ENCODE measurements at regions not wholly inside any gene's neighbourhood (a gene's known extent, or its start where the extent isn't known, plus 50 kb on each side); places are given as distances from the start of the nearest gene placed in this dataset.
"Not testable (repeated sequence)": the region's sequence is repeated elsewhere in the genome, so short reads cannot be mapped to it uniquely, and the experiment has no call there.

DNA sequence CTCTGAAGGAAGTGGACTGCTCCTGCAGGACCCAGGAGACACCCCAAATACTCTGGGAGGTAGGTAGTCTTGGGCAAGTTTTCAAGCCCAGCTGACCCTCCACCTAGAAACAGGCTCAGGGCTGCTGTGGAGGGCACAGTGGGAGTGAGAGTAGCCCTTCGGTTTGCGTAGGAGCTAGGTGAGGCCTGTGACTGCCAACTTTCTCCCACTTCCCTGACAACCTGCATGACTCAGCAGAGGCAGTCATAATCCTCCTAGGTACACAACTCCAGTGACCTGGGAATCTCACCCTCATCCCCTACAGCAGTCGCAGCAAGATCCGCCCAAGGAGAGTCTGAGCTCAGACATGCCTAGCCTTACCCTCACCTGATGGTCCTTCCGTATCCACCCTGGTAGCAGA, 439.1 kb downstream of the CNTNAP4 start:
- intact Hi-C loops (cut with micrococcal nuclease) = not testable (repeated sequence)

DNA sequence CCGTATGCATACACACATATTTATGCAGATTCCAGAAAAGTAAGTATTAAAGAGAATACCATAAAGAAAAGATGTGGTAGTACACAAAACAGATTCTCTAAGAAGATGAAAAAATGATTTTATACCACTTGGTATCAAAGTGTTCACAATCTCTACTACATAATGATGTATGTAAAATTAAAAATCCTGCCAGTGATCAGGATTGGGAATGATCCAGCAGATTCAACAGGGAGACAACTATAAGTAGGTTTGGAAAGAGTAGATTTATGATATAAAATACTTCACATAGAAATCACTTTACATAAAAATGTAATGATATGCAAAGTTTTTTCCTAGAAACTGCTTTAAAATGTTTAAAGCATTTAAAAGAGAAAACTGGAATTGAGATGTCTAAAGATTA, 447.0 kb downstream of the CNTNAP4 start:
- intact Hi-C loops (cut with micrococcal nuclease) = no loop called here

DNA sequence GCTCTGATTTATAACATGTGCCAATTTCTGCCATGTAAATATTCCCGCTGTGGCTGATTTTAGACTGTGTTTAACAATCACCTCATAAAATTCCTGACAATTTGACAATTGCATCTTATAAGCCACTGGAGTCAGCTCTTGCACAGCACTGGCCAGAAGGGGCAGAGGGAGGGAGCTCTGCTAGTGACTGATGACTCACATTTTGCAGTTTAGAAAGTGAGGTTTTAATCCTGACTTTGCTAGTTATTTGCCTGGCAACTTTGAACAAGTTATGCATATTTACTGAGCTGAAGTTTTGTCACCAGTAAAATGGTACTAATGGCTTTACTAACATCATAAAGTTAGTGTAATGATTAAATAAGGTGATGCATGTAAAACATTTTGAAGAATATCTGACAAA, 452.3 kb downstream of the CNTNAP4 start:
- intact Hi-C loops (cut with micrococcal nuclease) = no loop called here

GRCh38 chr16:76732894-76733293, 455.7 kb downstream of the CNTNAP4 start:
- intact Hi-C loops (cut with micrococcal nuclease) = no loop called here

DNA sequence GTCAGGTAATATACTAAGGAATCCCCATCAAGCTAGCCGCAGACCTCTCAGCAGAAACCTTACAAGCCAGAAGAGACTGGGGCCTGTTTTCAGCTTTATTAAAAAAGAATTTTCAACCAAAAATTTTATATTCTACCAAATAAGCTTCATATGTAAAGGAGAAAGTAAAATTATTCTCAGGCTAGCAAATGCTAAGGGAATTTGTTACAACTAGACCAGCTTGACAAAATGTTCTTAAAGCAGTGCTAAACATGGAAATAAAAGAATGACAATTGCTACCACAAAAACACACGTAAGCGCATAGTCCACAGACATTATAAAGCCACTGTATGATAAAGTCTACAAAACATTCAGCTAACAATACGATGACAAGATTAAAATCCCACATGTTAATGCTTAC, 449.4 kb upstream of the MON1B start:
- intact Hi-C loops (cut with micrococcal nuclease) = no loop called here

GRCh38 chr16:76748461-76749348, 442.3 kb upstream of the MON1B start:
- intact Hi-C loops (cut with micrococcal nuclease) = no loop called here

DNA sequence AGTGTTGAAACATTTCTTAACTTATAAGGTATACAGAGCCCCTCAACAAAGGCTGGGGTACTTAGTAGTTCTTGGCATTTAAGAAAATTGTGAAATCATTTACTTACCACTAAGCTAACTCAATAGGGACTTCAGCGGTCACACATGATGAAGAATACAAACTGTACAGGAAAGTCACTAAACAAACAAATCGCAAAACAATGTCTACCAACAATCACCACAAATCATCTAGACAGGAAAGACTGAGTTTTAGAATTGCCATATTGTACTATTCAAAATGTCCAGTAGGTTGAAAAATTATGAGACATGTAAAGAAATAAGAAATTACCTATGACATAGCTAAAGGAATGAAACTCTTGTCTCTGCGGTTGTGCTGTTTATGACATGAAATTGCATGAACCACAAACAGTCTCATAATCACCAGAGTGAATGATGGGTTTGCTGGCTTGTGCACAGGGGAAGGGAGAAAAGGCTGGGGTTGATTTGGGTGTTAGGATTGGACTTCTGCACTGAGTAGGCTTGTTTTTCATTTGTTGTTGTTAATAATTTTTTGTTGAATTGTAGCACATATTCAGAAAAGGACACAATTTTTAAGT, 441.1 kb upstream of the MON1B start:
- intact Hi-C loops (cut with micrococcal nuclease) = no loop called here

GRCh38 chr16:76755496-76755895, 435.5 kb upstream of the MON1B start:
- intact Hi-C loops (cut with micrococcal nuclease) = no loop called here

- intact Hi-C loops (cut with micrococcal nuclease) = no loop called here
These were observed 434.6 kb upstream of the MON1B start for GRCh38 chr16:76756423-76756822.

DNA sequence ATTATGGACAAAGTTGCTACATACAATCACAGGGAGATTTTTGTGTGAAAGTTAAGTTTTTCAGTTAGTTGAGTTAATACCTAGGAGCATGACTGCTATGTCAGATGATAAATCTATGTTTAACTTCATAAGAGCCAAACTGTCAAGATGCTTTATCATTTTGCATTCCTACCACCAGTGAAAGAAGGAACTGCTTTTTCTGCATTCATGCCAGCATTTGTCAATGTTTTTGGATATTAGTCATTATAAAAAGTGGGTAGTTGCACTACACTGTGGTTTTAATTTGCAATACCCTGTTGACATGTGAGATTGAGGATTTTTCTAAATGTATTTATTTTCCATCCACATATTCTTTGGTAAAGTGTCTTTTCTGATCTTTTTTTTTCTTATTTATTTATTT, 434.0 kb upstream of the MON1B start:
- intact Hi-C loops (cut with micrococcal nuclease) = no loop called here

GRCh38 chr16:76766538-76766937, 424.5 kb upstream of the MON1B start:
- intact Hi-C loops (cut with micrococcal nuclease) = loop anchor here (10.0 kb wide), 1 partner anchor 72 kb away; no protein-coding TSS in a partner anchor

DNA sequence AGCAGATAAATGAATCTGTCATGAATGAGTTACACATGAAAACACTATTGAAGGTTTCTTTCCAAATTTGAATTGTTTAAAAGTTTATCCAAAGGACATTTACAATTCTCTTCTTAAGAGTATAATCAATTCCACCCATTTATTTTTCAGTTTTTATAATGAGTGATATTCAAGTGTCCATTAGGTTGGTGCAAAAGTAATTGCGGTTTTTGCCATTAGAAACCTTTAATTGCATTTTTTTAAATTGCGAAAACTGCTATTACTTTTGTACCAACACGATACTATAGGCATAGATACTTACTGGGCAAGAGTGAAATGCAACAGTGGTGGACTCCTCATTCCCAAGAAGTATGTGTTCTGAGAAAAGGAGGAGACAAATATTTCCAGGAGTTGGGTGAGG, 422.7 kb upstream of the MON1B start:
- intact Hi-C loops (cut with micrococcal nuclease) = loop anchor here (10.0 kb wide), 1 partner anchor 74 kb away; no protein-coding TSS in a partner anchor

- intact Hi-C loops (cut with micrococcal nuclease) = loop anchor here (10.0 kb wide), 1 partner anchor 74 kb away; no protein-coding TSS in a partner anchor
These were observed 422.0 kb upstream of the MON1B start for GRCh38 chr16:76768948-76769347.

- intact Hi-C loops (cut with micrococcal nuclease) = no loop called here
These were observed 419.8 kb upstream of the MON1B start for GRCh38 chr16:76771216-76771615.

DNA sequence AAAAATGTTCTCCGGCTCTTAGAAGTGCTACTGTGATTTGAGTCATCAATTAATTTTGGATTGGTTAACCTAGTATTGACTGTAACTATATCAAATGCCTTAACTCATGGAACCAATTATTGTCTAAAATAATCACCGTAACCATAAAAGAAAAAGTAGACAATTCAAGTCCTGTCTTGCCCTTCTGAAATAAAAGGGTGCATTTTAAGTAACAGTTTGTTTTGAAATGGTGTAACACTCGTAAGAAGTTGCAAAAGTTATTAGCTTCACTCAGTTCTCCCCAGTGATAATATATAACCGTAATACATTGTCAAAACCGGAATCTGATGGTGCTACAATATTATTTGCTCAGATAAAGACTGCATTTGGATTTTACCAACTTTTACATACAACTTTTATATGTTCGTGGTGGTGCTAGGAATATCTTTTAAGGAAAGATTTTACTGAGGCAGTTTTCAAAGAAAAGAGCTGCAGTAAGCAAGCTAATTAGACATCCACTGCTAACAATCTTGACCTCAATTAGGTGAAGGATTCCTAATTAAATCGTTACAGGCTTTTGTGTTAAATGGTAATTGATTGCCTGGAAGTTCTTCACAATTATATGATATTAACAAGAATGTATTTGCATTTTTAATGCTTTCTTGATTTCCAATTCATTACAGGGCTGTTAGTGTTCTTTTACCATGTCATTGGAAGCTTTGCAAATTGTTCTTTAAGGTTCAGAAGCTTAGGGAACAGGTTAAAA, 413.1 kb upstream of the MON1B start:
- intact Hi-C loops (cut with micrococcal nuclease) = no loop called here

DNA sequence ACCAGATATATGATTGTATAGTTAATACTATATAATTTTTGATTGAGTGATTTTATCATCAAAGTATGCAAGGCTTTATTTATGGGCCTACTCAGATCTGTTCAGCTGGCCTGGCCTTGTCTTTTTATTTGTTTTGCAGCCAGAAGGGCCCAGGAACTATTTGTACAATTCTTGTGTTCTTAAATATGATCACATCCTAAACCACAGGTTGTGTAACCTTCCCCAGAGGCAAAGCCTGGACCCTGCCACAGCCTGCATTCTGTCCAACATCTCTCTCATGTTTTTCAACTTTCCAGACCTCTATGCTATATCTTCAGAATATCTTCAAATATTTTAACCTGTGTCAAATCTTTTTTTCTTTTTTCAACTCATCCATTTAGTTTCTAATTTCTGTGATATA, 410.4 kb upstream of the MON1B start:
- intact Hi-C loops (cut with micrococcal nuclease) = no loop called here

- intact Hi-C loops (cut with micrococcal nuclease) = no loop called here
These were observed 406.5 kb upstream of the MON1B start for GRCh38 chr16:76784530-76784929.

DNA sequence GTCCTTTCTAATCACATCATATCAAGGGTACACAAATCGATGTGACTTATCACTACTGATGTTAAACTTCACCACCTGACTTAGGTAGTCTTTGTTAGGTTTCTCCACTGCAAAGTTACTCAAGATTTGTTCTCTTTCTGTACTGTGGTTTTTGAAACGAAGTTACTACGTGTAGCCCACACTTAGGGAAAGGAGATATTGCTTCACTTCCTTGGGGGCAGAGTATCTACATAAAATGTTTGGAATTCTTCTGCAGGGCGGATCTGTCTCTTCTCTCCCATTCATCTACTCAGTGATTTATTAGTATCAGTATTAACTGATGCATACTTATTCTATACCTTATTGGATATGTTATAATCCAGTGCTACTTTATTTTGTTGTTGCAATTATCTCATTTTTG, 403.6 kb upstream of the MON1B start:
- intact Hi-C loops (cut with micrococcal nuclease) = no loop called here

GRCh38 chr16:76791151-76791550, 399.8 kb upstream of the MON1B start:
- intact Hi-C loops (cut with micrococcal nuclease) = no loop called here

GRCh38 chr16:76796416-76796815, 394.6 kb upstream of the MON1B start:
- intact Hi-C loops (cut with micrococcal nuclease) = no loop called here

DNA sequence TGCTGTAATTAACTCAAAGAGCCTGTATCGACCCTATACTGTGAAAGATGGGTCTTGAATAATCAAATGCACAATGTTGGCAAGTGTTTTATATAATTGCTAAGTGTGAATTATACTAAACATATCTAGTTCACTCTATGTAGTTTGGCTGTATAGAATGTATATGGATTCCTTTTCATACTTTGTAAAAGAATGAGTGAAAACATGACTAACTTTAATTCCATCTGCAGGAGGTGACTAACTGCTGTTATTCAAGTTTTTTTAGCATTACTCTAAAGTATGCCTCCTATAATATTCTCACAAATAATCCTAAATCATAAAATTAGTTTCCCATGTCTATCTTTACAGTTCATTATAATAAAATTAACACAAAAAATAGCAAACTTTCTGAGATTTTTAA, 394.0 kb upstream of the MON1B start:
- intact Hi-C loops (cut with micrococcal nuclease) = no loop called here

GRCh38 chr16:76797457-76797856, 393.5 kb upstream of the MON1B start:
- intact Hi-C loops (cut with micrococcal nuclease) = no loop called here
